Karpas-422 (cell line): ENCODE measurements at regions not wholly inside any gene's neighbourhood (a gene's known extent, or its start where the extent isn't known, plus 50 kb on each side); places are given as distances from the start of the nearest gene placed in this dataset.

Experiments
- DNase-seq: peaks from one replicate; pipeline ENCODE4 v3.0.0-alpha.2; 2015
- H2AFZ ChIP-seq: fragments of 200-600 bp; sonication (generic); 2 replicates; pipeline ENCODE4 v1.6.1; 2014; ENCODE audit warnings: antibody characterized with exemption, low read length, mixed read lengths
- H3K27ac ChIP-seq: fragments of 200-600 bp; sonication (generic); 2 replicates; pipeline ENCODE4 v1.5.1; 2014; ENCODE audit warnings: mild to moderate bottlenecking, low read length, moderate library complexity
- H3K27me3 ChIP-seq: fragments of 200-600 bp; sonication (generic); 2 replicates; pipeline ENCODE4 v1.6.1; 2014; ENCODE audit warnings: low read length, mixed read lengths
- H3K36me3 ChIP-seq: fragments of 200-600 bp; sonication (generic); 2 replicates; pipeline ENCODE4 v1.6.1; 2014; ENCODE audit warnings: low read length, mixed read lengths; ENCODE audit not compliant: insufficient read depth
- H3K4me1 ChIP-seq: fragments of 200-600 bp; sonication (generic); 2 replicates; pipeline ENCODE4 v1.6.1; 2014; ENCODE audit warnings: mild to moderate bottlenecking, low read length, mixed read lengths
- H3K4me2 ChIP-seq: fragments of 200-600 bp; sonication (generic); 2 replicates; pipeline ENCODE4 v1.6.1; 2014; ENCODE audit warnings: low read length, low read depth, mild to moderate bottlenecking; ENCODE audit not compliant: poor library complexity, severe bottlenecking
- H3K4me3 ChIP-seq: fragments of 200-600 bp; sonication (generic); 2 replicates; pipeline ENCODE4 v1.5.1; 2014; ENCODE audit warnings: mild to moderate bottlenecking, antibody characterized with exemption, low read length, mixed read lengths
- H3K79me2 ChIP-seq: fragments of 200-600 bp; sonication (generic); 2 replicates; pipeline ENCODE4 v1.6.1; 2014; ENCODE audit warnings: mild to moderate bottlenecking, low read length, mixed read lengths
- H3K9ac ChIP-seq: fragments of 200-600 bp; sonication (generic); 2 replicates; pipeline ENCODE4 v1.6.0; 2014; ENCODE audit warnings: low read length
- H3K9me2 ChIP-seq: fragments of 200-600 bp; sonication (generic), shearing (Covaris generic); replicated peaks from 2 replicates; pipeline ENCODE4 v1.6.0; 2014; ENCODE audit warnings: mild to moderate bottlenecking, low read length, moderate library complexity; ENCODE audit not compliant: insufficient read depth
- H3K9me3 ChIP-seq: fragments of 300-700, 200-600 bp; sonication (generic); 2 replicates; pipeline ENCODE4 v1.6.1; 2014; ENCODE audit warnings: low read length, mixed read lengths
- H4K20me1 ChIP-seq: fragments of 200-600 bp; sonication (generic); 2 replicates; pipeline ENCODE4 v1.6.1; 2014; ENCODE audit warnings: mild to moderate bottlenecking, antibody characterized with exemption, low read length, low read depth; ENCODE audit not compliant: insufficient read depth

DNA sequence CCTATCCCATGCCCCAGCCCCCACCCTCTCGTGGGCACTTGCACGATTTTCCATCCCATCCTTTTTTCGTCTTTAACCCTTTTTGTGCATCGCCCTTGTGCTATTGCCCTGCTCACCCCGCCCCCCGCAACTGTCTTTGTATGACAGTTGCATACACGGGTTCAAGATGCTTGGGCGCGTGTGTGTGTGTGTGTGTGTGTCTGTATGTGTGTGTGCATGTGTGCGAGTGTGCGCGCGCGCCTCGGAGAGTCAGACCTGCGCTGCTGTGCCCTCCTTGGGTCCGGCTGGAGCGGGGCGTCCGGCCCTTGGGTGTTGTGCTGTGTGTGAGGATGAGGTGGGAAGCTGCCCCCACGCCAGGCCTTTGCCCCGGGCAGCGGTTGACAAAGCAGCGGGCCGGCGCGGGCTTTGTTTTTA lies 230.7 kb downstream of the HAUS1 start:
- H2AFZ ChIP-seq = no peak overlapping the region

DNA sequence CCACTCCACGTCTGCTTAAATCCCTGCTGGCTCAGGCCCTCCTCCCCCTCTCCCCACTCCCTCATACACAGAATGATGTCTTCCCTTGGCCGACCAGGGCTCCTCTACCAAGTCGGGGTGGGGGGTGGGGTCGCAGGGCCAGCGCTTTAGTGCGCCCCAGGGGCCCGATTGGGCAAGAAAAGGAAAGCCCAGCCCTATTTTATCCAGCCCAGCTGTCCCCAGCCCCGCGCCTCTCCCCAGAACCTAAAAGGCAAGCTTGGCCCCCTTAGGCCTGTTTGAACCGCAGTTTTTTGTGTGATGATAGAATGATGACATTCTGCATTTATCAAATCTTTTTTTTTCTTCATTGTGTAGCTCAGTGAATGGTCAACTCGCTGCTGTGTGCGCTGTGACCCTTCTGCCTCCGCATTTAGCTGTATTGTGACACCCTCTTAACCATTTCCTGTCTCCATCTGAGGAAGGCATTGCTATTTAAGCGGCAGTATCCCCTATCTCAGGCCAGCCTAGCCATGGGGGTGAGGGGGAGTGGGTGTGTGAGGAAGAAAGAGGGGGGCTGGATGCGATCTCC lies 231.4 kb downstream of the HAUS1 start:
- H3K4me3 ChIP-seq = no peak overlapping the region
- no peak overlapping the region for H3K9ac ChIP-seq
- H3K4me1 ChIP-seq = peaks cover 2% of the 10 kb centered on the region; the same call in 1 of the 2 replicates
- H3K4me2 ChIP-seq = no peak overlapping the region
- no peak overlapping the region for H2AFZ ChIP-seq
- no peaks in the 10 kb centered on the region for H3K27me3 ChIP-seq
- no peak overlapping the region for H3K27ac ChIP-seq
- no peaks in the 10 kb centered on the region for H3K79me2 ChIP-seq
- H4K20me1 ChIP-seq = no peaks in the 10 kb centered on the region
- H3K36me3 ChIP-seq = no peaks in the 10 kb centered on the region
- H3K9me3 ChIP-seq = no peaks in the 10 kb centered on the region
- H3K9me2 ChIP-seq = no peaks in the 10 kb centered on the region
- DNase-seq = no peak

More for the DNA sequence above, 230.7 kb downstream of the HAUS1 start:
- DNase-seq = no peak
- no peak overlapping the region for H3K4me2 ChIP-seq
- no peaks in the 10 kb centered on the region for H3K79me2 ChIP-seq
- no peaks in the 10 kb centered on the region for H3K9me2 ChIP-seq
- H3K4me1 ChIP-seq = peaks cover 2% of the 10 kb centered on the region; the same call in 1 of the 2 replicates
- no peak overlapping the region for H3K27ac ChIP-seq
- H3K9me3 ChIP-seq = no peaks in the 10 kb centered on the region
- no peaks in the 10 kb centered on the region for H4K20me1 ChIP-seq
- no peaks in the 10 kb centered on the region for H3K36me3 ChIP-seq
- H3K4me3 ChIP-seq = no peak overlapping the region
- H3K9ac ChIP-seq = no peak overlapping the region
- no peaks in the 10 kb centered on the region for H3K27me3 ChIP-seq

DNA sequence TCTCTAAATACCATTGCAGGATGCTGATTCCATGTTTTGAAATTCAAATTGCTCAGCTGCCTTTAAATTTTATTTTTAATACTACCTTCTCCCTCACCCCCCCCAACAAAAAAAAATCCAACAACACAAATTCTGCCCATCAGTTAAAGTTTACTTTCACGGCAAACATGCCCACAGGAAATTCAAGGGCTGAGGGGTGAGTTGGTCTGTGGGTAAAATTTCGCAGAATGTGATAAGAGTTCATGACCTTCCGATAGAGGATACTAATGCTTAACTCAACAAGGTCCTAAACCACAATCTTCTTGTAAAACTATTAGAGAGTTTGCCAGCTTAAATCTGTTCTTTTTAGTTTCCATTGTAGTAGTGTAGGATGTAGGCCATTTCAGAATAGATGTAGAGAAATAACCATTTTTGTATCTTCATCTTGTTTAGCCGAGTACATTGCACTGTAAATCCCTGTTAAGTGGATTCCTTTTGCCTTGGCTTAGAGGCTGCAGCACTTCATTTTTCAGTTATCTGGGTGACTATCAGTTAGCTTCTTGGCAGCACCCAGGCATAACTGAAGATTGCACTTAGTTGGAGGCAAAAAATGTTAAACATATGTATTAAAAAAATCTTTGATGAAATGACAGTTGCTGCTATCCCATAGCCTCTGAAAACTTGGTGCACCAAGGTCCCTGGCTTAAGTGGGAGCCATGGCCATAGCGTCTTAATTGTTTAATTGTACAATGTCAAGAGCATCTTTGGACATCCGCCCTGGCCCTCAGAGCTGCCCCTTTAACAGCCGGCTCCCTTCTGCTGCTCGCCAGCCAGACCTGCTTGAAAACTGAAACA lies 232.3 kb downstream of the HAUS1 start:
- H3K9ac ChIP-seq = peak overlapping the region; percentile 18; the same call in 1 of the 2 replicates
- H2AFZ ChIP-seq = no peak overlapping the region
- H3K27me3 ChIP-seq = no peaks in the 10 kb centered on the region
- no peaks in the 10 kb centered on the region for H3K36me3 ChIP-seq
- H3K4me1 ChIP-seq = peaks cover 2% of the 10 kb centered on the region; the same call in 1 of the 2 replicates
- no peak overlapping the region for H3K4me3 ChIP-seq
- H3K4me2 ChIP-seq = peak overlapping the region; percentile 43
- no peaks in the 10 kb centered on the region for H4K20me1 ChIP-seq
- no peak overlapping the region for H3K27ac ChIP-seq
- no peaks in the 10 kb centered on the region for H3K79me2 ChIP-seq
- no peaks in the 10 kb centered on the region for H3K9me3 ChIP-seq
- no peak for DNase-seq
- H3K9me2 ChIP-seq = no peaks in the 10 kb centered on the region

DNA sequence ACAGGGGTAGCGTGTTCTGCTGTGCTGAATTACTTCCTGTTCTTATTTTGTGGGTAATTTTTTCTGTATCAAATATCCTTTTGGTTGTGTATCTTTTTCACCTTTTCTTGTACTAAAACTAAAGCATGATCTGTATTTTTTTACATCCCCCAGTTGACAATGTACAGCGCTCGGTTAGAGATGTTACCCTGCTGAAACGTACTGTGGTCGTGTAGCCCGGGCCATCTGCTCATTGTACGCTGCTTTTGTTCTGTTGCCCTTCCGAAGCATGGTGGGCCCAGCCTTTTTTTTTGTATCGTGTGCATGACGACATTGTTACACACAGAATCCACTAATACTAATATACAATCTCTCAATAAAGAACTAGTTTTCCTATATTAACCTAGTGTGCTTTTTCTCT lies 233.1 kb downstream of the HAUS1 start:
- no peaks in the 10 kb centered on the region for H3K79me2 ChIP-seq
- no peaks in the 10 kb centered on the region for H3K27me3 ChIP-seq
- H2AFZ ChIP-seq = no peak overlapping the region
- no peak for DNase-seq
- H3K27ac ChIP-seq = no peak overlapping the region
- no peak overlapping the region for H3K4me3 ChIP-seq
- H3K9ac ChIP-seq = no peak overlapping the region
- H3K36me3 ChIP-seq = no peaks in the 10 kb centered on the region
- no peaks in the 10 kb centered on the region for H3K9me2 ChIP-seq
- H4K20me1 ChIP-seq = no peaks in the 10 kb centered on the region
- no peaks in the 10 kb centered on the region for H3K9me3 ChIP-seq
- peaks cover 2% of the 10 kb centered on the region; the same call in 1 of the 2 replicates for H3K4me1 ChIP-seq
- peak overlapping the region; percentile 43 for H3K4me2 ChIP-seq

DNA sequence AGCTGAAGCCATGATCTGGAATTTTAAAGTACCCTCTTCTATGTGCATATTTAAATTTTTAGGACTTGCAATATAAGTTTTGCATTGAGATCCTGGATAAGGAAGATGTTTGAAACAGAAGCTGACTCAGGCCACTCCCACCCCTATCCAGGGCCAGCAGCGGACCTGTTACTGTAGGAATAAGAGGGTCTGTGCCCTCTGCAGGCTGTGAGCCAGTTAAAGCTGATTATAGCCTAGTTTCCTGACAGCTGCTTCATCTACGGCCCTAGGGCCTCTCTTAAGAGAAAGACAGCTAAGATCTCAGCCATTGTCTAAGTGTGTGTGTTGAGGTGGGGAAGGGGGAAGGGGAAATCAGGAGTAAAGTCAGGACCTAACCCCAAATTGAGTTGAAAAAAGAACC lies 234.0 kb downstream of the HAUS1 start:
- Histone ChIP-seq H3K36me3 (no peaks in the 10 kb centered on the region), H3K4me3 (no peak overlapping the region), H3K27me3 (no peaks in the 10 kb centered on the region), H3K79me2 (no peaks in the 10 kb centered on the region), H3K9me3 (no peaks in the 10 kb centered on the region), H3K9ac (no peak overlapping the region), H3K27ac (no peak overlapping the region), H3K9me2 (no peaks in the 10 kb centered on the region), H4K20me1 (no peaks in the 10 kb centered on the region), H2AFZ (no peak overlapping the region), H3K4me1 (peaks cover 2% of the 10 kb centered on the region; the same call in 1 of the 2 replicates), H3K4me2 (no peak overlapping the region)
- no peak for DNase-seq

DNA sequence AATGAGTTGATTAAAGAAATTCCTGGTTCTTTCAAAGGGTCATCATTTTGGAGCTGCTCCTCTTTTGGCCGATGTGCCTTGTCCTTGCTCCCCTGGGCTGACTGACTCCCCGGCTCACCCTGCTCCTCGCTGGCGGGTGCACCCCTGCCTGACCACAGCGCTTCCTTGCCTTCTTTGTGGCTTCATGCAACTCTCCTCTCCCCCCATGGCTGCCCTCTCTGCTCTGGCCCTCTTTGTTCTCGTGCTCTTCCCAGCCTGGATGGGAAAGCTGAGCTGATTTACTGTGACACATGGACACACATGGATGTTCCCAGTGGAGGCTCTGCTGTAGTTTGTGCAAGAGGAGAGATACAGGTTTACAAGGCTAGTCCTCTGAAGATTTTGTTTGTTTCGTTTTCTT lies 234.6 kb downstream of the HAUS1 start:
- no peak for DNase-seq
- no peak overlapping the region for H3K4me3 ChIP-seq
- no peaks in the 10 kb centered on the region for H3K27me3 ChIP-seq

DNA sequence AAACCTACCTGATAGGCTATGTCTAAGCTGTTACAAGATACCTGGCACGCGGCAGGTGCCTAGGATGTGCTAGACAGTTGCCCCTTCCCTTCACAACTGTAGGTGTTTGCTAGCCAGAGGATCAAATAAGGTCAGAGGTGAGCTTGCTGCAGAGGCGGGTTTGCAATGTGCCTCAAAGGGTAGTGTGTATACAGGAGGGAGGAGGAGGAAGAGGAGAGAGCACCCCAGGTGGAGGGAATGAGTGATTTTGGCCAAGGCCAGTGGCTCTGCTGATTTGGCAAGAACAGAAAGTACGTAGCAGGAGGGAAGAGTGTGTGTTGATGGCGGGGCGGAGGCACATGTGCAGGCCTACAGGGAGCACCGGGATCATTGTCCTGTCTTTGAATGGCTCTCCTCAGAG lies 236.5 kb downstream of the HAUS1 start:
- Histone ChIP-seq H3K79me2 (no peaks in the 10 kb centered on the region), H3K9me3 (no peaks in the 10 kb centered on the region), H3K4me3 (no peak overlapping the region), H3K27ac (no peak overlapping the region), H3K27me3 (no peaks in the 10 kb centered on the region), H3K9ac (no peak overlapping the region), H3K4me2 (no peak overlapping the region), H3K9me2 (no peaks in the 10 kb centered on the region), H4K20me1 (no peaks in the 10 kb centered on the region), H2AFZ (no peak overlapping the region), H3K36me3 (no peaks in the 10 kb centered on the region), H3K4me1 (peaks cover 7% of the 10 kb centered on the region)
- no peak for DNase-seq

More for the DNA sequence above, 234.6 kb downstream of the HAUS1 start:
- H3K9ac ChIP-seq = no peak overlapping the region
- no peaks in the 10 kb centered on the region for H3K36me3 ChIP-seq
- no peaks in the 10 kb centered on the region for H3K9me2 ChIP-seq
- H4K20me1 ChIP-seq = no peaks in the 10 kb centered on the region
- H2AFZ ChIP-seq = no peak overlapping the region
- no peaks in the 10 kb centered on the region for H3K79me2 ChIP-seq
- H3K9me3 ChIP-seq = no peaks in the 10 kb centered on the region
- peaks cover 3% of the 10 kb centered on the region for H3K4me1 ChIP-seq
- no peak overlapping the region for H3K27ac ChIP-seq
- no peak overlapping the region for H3K4me2 ChIP-seq

DNA sequence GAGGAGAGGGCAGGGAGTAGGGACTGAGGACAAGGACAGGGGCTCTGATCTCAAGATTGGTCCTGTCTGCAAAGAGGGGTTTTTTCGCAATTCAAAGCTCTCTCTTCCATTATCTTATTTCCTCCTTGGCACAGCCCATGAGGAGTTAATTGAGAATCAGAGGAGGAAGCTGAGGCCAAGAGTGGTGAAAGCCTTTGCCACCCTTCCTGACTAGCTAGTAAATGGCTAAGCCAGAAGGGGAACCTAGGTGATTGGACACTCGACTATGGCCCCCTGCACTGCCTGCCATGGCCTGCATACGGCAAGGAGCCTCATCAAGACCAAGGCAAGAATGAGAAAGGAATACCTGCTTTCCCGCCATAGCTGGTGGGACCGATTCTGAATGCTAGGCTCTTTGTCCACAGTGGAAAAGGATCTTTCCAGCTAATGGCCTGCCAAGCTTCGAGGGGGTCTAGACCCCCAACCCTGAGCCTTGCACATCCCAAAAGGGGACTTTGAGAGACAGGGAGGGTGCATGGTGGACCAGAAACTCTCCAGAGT lies 237.9 kb downstream of the HAUS1 start:
- H3K9ac ChIP-seq = no peak overlapping the region
- no peaks in the 10 kb centered on the region for H3K9me2 ChIP-seq
- no peaks in the 10 kb centered on the region for H3K79me2 ChIP-seq
- no peak overlapping the region for H2AFZ ChIP-seq
- no peak overlapping the region for H3K4me3 ChIP-seq
- no peaks in the 10 kb centered on the region for H3K27me3 ChIP-seq
- H3K9me3 ChIP-seq = no peaks in the 10 kb centered on the region
- no peaks in the 10 kb centered on the region for H4K20me1 ChIP-seq
- peaks cover 8% of the 10 kb centered on the region for H3K4me1 ChIP-seq
- no peak overlapping the region for H3K27ac ChIP-seq
- no peak for DNase-seq
- H3K36me3 ChIP-seq = no peaks in the 10 kb centered on the region
- no peak overlapping the region for H3K4me2 ChIP-seq
